Upper lobe of left lung (tissue), 4 donors: ENCODE measurements at regions not wholly inside any gene's neighbourhood (a gene's known extent, or its start where the extent isn't known, plus 50 kb on each side); places are given as distances from the start of the nearest gene placed in this dataset.

ENCODE experiments used
- CTCF ChIP-seq, 6 experiments: fragments of 450-650 bp in 4 of 6; fragments of 200-600 bp in 2 of 6; sonication (generic) in 2 of 6; IDR thresholded peaks; one replicate each; pipeline ENCODE4 v1.5.1; 2016 to 2019; ENCODE audit warnings: antibody characterized with exemption in 6 of 6
- EP300 ChIP-seq, 4 donors: sonication (generic); formaldehyde crosslinking; IDR thresholded peaks; one replicate each; pipeline ENCODE4 v1.5.1; 2017; ENCODE audit warnings: antibody characterized with exemption in 4 of 4, control low read depth in 2 of 4
- POLR2A ChIP-seq, 4 donors: fragments of 450-650 bp; IDR thresholded peaks; one replicate each; pipeline ENCODE4 v1.5.1; 2016 to 2017; ENCODE audit warnings: antibody characterized with exemption in 4 of 4, mild to moderate bottlenecking in 2 of 4
- POLR2AphosphoS5 ChIP-seq, 2 donors: sonication (generic); formaldehyde crosslinking; IDR thresholded peaks; one replicate each; pipeline ENCODE4 v1.5.1; 2017; ENCODE audit warnings: antibody characterized with exemption in 2 of 2

- TF ChIP-seq CTCF (IDR thresholded peaks at IDR 0.05), result no peak
- TF ChIP-seq POLR2A (IDR thresholded peaks at IDR 0.05), result no peak
- TF ChIP-seq POLR2AphosphoS5 (IDR thresholded peaks at IDR 0.05), result no peak
- TF ChIP-seq EP300 (IDR thresholded peaks at IDR 0.05), result no peak
These were observed 154.1 kb upstream of the KLHL29 start for GRCh38 chr2:23230885-23231284.
